AG08395 (cell line): ENCODE measurements at regions not wholly inside any gene's neighbourhood (a gene's known extent, or its start where the extent isn't known, plus 50 kb on each side); places are given as distances from the start of the nearest gene placed in this dataset.

Experiments used
- DNase-seq: peaks from one replicate; pipeline ENCODE4 v3.0.0; 2012; ENCODE audit warnings: mixed read lengths, low spot score

DNA sequence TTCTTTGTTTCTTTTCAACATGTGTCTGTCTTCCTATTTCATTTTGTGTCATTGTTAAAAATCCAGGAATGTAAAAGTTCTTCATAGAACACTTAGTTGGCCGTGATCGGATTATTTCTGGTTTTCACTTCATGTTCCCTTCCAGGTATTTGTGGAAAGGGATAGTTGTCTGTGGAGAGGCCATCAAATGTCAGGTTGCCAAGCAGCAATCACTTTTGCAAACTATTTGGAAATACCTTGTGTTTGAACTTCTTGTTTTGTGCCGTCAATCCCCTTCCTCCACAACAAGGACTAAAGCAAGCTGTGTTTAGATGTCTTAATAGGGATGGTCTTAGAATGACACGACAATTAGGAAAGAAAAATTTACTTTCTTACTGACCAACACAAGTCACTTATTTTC is 116.9 kb upstream of the MPDZ start:
- no peak for DNase-seq

DNA sequence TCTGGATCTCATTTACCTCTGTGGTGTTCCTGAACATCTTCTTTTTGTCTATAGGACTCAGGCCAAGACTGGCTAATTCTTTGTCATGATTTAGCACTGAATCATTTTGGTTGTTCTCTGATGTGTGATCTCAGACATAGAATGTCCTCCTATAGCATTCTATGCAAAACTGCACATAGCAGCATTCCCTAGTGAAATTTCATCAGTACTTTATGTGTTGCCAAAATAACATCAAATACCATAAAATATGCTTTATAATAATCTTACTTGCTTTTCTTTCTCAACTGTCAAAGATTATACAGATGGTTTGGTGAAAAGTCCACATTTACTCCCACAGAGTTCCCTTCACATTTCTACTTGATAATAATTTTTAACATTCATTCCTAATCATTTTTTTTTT is 115.7 kb upstream of the MPDZ start:
- no peak for DNase-seq

DNA sequence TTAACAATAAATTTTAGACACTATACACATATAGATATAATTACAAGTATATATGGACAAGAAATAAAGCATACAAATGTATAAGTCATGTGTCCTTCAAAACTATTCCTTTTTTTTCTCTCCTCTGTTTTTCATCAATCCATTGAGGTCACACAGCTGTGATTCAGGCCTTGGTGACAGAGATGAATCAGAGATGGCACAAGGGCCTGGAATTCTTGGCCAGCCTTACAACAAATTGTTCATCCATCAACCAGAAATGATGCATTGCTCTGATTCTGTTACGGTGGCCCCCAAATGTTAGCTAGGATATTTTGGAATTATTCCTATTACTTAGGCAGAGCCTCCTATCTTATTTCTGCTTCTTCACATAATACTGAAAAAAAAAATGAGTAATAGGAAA is 108.7 kb upstream of the MPDZ start:
- DNase-seq = peak; percentile 75

DNA sequence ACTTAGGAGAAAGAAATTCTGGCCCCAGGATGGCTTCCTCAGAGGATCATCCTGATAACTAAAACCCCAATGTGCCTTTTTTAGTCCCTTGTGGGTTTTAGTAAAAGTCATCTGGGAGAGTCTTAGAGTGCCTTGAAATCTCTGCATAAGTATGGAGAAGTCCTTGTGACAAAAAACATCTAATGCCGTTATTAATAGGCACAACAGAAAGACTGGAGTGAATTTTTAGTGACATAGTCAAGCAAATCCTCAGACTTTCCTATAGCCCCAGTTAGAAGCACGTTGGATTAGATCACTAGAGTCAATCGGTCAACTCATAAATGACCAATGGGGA is 108.2 kb upstream of the MPDZ start:
- peak; percentile 18 for DNase-seq

DNA sequence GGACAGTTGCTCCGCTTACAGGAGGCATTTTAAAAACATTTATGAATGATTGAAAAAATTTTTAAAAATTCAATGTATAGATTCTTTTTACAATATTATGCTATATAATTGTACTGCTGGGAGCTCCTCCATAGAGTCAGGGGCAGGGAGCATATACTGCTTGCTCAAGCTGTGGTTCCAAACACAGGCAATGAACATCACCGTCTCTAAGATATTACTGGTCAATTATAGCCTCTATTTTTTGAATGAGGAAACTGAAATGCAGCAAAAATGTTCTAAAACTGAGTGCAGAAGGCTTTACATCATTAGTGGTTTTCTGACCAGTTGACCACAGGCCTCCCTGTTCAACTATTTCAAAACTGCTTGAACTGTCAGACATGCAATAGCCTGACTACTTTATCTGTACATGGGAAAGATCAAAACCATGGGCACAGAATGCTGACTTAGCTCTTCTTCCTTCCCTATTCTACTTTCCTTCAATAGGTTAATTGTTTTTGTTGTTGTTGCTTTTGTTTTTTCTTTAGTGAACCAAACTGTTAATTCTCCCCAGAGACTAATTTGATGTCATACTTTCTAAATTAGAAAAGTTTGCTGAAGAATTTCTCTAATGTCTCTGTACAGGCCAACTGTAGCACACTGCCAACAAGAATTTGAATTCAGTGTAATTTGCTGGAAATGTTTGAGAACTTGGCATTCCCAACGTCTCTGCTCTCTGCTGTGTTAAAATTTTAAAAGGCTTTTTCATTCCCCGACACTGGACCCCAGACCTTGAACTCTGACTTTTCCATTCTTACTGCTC is 107.6 kb upstream of the MPDZ start:
- peak; percentile 77 for DNase-seq

DNA sequence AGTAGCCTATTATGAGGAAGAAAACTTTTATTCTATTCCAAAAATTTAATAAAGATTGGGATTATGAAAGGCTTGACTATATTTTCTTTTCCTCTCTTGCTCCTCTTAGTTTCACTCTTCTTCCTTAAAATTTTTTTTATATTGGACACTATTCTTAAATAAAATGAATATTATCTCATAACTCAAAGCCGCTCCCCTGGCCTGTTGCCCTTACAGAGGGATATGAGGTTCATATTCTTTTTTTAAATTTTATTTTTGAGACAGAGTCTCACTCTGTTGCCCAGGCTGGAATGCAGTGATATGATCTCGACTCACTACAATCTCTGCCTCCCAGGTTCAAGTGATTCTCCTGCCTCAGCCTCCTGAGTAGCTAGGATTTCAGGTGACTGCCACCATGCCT is 106.8 kb upstream of the MPDZ start:
- DNase-seq = no peak

DNA sequence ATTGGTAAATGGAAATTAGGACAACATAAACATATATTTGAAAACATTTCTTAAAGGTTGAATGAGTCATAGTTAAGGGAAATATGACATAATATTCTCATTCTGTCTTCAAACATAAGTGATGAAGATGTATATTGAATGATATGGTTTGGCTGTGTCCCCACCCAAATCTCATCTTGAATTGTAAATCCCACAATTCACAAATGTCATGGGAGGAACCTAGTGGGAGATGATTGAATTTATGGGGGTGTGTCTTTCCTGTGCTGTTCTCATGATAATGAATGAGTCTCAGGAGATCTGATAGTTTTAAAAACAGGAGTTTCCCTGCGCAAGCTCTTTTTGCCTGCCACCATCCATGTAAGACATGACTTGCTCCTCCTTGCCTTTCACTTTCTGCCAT is 104.4 kb upstream of the MPDZ start:
- no peak for DNase-seq

DNA sequence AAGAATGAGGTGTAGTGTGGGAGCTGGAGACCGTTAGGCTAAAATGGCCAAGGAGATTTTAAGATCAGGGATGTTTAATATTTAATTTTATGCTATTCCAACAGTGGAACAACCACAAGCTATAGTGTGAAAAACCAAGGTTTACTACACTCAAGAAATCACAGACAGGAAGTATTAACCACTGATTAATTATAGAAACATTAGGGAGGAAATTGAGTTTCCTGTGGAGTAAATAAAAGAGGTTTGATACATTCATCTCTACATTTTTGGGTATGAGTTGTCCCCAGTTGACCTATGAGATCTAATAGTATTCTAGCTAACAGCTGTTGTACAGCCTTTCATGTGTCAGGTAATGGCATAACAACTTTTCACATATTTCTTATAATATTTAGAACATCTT is 103.7 kb upstream of the MPDZ start:
- no peak for DNase-seq

DNA sequence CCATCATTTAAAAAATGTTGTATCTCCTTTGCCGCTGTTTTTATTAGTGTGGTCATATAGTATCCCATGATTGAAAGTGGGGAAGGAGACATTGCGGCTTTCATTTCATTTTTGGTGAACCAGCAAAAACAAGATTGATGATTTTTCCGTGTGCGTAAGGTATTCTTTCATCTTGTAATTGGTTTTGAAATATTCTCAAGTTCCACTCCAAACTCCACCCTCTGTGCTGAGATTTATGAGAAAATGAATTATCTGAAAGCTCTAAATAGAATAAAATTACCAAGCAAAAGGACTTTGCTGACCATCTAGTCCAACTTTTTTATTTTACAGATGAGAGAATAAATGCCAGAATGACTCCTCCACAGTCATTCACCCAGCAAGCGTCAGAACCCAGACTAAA is 103.1 kb upstream of the MPDZ start:
- DNase-seq = no peak

DNA sequence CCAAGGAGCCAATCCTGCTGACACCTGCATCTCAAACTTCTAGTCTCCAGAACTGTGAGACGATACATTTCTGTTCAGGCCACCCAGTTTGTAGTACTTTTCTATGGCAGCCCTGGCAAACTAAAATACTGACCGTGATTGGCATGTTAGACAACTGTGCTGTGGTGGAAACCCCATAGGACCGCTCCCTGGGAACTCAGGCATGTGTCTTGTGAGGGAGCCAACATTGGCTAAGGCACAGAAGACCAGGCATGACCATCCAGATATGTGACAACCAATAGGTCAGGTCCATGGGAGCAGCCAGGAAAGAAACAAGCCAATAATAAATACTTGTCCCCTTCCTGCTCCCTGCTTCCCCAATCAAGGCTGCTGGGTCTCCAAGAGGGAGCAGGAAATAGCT is 101.4 kb upstream of the MPDZ start:
- no peak for DNase-seq

DNA sequence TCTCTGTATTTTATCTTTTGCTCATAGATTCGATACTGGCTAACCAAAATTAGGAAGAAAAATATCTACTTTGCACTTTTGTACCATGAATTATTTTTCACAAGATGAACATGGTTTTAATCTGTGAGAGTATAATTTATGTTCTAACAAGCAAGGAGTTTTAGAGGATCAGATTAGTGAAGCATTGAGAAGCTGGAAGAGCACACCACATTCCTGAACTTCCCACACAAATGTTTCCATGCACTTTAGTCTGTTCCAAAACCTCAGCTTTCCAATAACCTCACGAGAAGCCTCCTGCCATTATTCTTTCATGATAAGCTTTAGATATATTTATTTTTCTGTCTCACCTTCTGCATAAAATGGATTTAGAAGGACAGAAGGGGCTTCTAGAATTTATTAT is 98.7 kb upstream of the MPDZ start:
- DNase-seq = peak; percentile 71

DNA sequence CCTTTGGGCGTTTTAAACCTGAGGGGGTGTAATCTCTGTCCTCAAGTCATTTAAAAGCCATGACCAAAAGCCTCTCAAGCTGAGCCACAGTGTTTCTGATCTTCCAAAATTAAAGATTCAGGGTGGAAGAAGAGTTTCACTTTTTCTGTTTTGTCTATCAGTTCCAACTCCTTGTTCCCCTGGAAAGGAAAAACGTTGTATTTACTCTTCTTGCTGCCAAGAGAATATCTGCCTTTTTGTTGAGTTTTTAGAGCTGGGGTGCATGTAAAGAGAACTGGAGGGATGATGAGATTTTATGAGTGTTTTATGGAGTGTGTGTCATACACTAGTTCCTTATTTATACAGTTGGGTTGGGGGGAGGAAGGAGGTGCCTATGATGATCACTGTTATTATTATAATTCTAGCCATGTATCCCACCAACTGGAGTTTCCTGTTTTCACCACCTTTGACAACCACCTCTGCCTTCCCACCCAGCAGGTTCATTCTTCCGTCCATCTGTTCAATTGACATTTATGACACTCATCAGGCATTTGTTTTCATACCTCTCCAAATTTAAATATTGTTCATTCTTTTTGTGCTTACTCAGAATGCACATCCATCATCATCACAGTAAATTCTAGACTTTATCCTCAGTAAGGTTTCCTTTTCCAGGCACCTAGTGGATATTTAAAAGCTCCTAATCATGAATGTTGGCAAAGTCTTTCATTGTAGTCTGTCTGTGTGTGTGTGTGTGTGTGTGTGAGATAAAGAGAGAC is 97.9 kb upstream of the MPDZ start:
- DNase-seq = no peak

DNA sequence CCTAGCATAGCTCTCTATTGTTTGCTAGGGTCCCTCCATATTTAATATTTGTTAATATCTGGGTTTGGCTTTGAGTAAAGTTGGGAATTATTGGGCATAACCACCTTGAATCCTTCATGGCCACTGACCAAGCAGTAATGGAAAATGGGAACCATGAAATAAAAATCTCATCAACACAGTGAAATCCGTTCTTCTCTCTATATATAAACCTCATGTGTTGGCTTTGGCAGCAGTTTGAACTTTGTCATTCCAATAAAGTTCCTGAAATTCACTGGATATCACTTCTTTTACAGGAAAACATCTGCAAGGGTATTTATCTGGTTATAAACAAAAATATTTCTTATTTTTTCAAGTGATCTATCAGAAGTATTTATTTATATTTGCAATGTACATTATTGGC is 93.0 kb upstream of the MPDZ start:
- DNase-seq = no peak

DNA sequence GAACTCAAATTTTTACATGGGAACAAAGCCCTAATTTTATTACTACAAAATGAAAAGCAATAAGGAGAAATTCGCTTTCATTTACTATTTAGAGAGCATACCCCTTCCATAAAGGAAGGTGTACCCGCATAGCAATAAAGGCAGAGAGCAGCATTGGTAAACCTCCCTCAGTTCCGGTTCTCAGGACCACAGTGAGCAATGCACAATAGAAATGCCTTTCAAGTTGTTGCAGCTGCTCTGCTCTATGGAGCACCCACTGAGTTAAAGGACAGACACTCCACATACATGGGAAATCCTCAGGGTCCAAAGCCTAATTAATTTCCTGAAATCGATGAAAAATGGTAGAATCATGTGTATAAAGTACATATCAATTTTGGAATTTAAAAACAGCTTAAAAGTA is 89.9 kb upstream of the MPDZ start:
- DNase-seq = no peak

DNA sequence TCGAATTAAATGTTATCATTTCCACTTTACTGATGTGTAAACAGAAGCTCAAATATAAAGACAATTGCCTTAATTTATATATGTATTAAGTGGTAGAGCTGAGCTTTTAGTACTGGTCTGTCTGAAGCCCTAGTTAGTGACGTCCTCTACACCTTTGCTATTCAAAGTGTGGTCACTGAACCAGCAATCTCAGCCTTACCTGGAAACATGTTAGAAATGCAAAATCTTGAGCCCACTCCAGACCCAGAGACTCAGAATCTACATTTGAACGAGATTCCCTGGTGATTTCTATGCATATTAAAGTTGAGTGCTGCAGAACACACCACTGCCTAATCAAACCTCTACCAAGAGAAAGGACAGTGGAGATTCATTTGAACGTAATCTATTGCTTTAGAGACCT is 88.3 kb upstream of the MPDZ start:
- no peak for DNase-seq

DNA sequence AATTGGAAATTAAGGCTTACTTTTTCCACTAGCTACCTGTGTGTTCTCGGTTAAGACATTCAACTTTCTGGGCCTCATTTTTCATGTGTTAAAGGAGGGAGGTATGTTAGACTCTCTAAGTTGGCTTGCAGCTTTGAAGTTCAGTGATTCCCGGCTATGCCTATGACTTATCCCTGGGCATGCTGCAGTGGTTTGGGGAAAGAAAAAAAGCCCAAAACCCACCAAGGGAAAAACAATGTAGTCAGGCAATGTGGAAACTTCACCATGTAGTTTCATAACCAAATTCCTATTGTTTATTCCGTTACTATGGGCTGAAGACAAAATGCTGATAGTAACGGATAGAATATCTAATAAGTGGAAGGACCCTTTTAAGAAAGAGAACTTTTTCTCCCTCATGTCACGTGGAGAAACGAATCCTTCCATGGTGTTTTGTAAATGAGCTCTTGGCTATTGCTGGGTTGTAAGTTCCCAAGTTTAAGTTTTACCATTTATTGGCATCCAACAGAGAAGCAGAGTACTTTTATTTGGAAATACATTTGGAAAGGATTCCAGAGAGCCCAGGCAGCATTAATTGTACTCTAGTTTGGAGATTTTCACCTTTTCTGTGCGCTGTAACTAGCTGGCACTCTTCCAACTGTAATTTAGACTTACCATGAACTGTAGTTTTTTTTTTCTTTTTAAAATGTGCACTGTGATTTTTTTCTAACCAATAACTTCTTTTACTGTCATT is 84.9 kb upstream of the MPDZ start:
- DNase-seq = no peak

DNA sequence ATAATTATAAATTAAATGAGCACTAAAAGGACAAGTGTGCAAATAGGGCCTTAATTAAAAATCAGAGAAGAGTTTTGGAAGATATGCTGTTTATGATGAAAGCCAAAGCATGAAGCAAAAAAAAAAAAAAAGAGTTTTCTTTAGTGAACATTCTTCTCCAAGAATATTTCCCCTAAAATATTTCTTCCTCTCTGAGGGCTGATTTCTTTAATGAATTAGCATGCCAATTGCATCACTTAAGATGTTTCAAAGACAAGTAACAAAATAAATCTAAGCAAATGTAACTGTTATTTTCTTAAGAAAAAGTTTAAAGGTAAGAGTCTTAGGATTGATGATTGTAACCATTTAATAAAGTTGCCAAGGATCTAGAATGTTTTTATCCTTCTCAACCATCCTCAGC is 81.6 kb upstream of the MPDZ start:
- peak; percentile 8 for DNase-seq

DNA sequence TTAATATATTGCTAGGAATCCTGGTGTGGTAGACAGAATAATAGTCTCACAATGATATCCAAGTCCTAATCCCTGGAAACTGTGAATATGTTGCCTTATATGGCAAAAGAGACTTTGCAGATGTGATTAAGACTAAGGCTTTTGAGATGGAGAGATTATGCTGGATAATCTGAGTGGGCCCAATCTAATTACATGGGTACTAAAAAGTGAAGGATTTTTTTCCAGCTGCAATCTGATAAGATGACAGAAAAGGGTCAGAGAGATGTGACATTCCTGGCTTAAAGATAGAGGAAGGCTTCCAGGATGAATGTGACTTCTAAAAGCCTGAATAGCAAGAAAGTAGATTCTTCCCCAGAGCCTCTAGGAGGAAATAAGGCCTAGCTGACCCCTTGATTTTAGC is 80.7 kb upstream of the MPDZ start:
- DNase-seq = no peak

DNA sequence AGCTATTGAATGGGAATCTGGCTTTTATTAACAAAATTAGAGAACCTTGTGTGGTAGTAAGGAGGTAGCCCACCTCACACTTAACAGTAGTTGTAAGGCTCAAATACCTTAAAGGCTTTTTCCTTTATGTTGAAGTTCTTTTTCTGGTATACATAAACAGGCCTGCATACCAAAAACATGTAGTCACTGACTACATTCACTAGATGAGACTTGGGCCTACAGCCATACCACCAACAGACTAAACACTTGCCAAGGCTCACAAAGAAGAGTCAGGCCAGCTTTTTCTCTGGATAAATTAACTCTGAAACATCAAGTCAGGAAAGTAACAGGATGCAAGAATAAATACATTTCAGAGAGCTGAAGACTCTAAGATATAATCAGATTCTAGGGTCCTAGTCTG is 78.6 kb upstream of the MPDZ start:
- peak; percentile 69 for DNase-seq

DNA sequence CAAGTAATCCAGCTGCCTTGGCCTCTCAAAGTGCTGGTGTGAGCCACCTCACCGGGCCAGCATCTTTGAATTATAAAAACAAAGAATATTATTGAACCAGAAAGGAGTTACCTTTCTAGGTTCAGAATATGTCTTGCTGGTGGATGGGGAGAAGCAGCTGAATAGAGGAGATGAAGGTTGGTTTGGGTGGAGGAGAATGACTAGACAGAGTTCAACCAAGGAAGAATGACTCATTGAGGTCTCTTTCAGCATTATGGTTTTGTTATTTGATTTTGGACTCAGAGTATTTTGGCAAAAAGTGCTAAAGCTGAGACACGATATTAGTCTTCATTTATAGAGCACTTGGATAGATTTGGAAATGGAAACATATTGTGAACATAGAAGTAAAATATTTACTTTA is 75.2 kb upstream of the MPDZ start:
- peak; percentile 36 for DNase-seq

DNA sequence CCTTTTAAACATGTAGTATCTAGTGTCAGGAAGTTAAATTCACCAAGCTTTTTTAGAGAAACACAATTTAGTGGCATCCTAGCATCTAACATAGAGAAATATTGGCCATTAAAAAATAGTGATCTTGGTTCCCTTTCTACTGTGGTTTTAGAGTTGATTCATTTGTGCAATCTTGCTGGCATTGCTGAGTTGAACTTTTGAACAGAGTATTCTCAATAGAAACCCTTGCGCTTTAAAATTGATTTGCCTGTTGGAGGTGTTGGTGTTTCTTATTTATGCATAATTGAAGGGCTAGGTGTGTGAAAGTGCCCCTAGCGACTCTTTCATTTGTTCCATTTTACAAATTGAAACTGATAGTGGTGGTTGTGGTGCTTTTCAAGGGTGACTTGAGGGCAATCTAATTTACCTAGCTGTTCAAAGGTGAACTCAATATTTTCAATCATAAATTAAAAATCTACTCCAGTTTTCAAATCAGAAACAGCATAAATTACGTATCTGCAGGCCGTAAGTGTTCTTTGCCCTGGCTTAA is 73.0 kb upstream of the MPDZ start:
- DNase-seq = no peak

DNA sequence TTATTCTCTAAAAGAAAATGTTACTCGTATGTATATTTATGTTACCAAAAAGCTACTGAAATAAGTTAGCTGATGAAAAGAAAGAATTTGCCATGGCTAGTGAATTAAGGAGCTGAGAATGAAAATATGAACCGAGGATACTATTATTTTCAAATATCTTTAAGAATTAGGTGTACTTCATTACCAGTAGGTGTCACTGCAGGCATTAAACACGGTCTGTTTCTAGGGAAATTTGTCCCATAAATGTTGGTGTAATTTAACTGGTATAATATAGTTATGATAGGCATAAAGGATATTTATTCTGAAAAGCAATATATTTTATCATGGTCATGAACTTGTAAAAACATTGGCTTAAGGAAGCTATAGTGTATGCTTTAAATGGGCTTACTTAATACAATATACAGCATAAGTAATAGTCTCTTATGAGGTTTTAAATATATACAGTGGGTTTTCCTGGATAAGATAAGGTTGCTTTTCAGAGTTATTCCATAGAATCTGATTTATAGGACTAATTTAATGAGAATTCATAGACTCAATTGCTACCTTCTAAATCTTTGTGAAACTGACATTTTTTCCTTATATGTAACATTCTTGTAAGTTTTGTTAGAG is 72.4 kb upstream of the MPDZ start:
- DNase-seq = peak; percentile 64

DNA sequence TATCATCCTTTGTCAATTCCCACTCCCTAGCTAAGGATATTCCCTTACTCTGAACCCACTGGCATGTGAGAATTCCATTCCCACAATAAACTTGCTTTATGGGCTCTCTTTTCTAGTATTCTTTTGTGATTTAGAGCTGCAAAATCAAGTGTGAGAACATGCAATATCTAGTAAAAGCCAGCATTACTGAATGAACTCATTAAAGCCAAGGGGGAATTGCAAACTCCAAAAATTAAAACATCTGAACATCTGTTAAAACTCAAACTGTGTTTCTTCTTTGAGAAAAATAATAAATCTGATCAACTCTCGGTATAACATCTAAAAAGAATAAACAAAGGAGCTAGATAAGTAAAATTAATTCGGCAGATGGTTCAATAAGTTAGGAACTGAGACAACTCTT is 53.1 kb upstream of the MPDZ start:
- no peak for DNase-seq
